SK-N-SH treated with all-trans-retinoic acid at 6 μM for 48 hours (cell line): ENCODE measurements at regions not wholly inside any gene's neighbourhood (a gene's known extent, or its start where the extent isn't known, plus 50 kb on each side); places are given as distances from the start of the nearest gene placed in this dataset.

Experiments used
- ATAC-seq: fragments of 200-7000 bp; cut with Tn5 transposase; 3 replicates; pipeline ENCODE4 v1.9.1; 2020; ENCODE audit warnings: mild to moderate bottlenecking, moderate library complexity
- ARNTL ChIP-seq: fragments of 450-650 bp; formaldehyde crosslinking; IDR thresholded peaks from 2 replicates; pipeline ENCODE4 v1.5.0; 2020; ENCODE audit warnings: low read depth, mild to moderate bottlenecking, moderate library complexity, borderline replicate concordance
- BACH2 ChIP-seq: fragments of 250-450 bp; sonication (Bioruptor Pico); IDR thresholded peaks from 2 replicates; pipeline ENCODE4 v1.9.0; 2021; ENCODE audit warnings: mild to moderate bottlenecking, borderline replicate concordance
- CREB5 ChIP-seq: fragments of 250-450 bp; sonication (Bioruptor Pico); IDR thresholded peaks from 2 replicates; pipeline ENCODE4 v1.5.1; 2020; ENCODE audit warnings: low read depth, mild to moderate bottlenecking, moderate library complexity
- CSDC2 ChIP-seq: fragments of 250-450 bp; sonication (Bioruptor Pico); IDR thresholded peaks from 2 replicates; pipeline ENCODE4 v1.5.0; 2020; ENCODE audit warnings: mild to moderate bottlenecking, moderate library complexity
- CSRNP3 ChIP-seq: fragments of 250-450 bp; sonication (Bioruptor Pico); IDR thresholded peaks from 2 replicates; pipeline ENCODE4 v1.5.1; 2021; ENCODE audit warnings: mild to moderate bottlenecking, moderate library complexity
- GLIS3 ChIP-seq: fragments of 250-450 bp; sonication (Bioruptor Pico); IDR thresholded peaks from 2 replicates; pipeline ENCODE4 v1.5.0; 2020; ENCODE audit warnings: mild to moderate bottlenecking, moderate library complexity
- ISL1 ChIP-seq: fragments of 250-450 bp; sonication (Bioruptor Pico); IDR thresholded peaks from 2 replicates; pipeline ENCODE4 v2.1.2; 2022; ENCODE audit warnings: mild to moderate bottlenecking, moderate library complexity
- OSR1 ChIP-seq: fragments of 250-450 bp; sonication (Bioruptor Pico); IDR thresholded peaks from 2 replicates; pipeline ENCODE4 v1.8.0; 2022; ENCODE audit warnings: moderate library complexity, mild to moderate bottlenecking, inconsistent platforms
- PATZ1 ChIP-seq: fragments of 250-450 bp; sonication (Bioruptor Pico); IDR thresholded peaks from 2 replicates; pipeline ENCODE4 v1.8.0; 2020; ENCODE audit warnings: mild to moderate bottlenecking, moderate library complexity, borderline replicate concordance
- POU6F1 ChIP-seq: fragments of 250-450 bp; sonication (Bioruptor Pico); IDR thresholded peaks from 2 replicates; pipeline ENCODE4 v1.8.0; 2021; ENCODE audit warnings: low read depth, mild to moderate bottlenecking, moderate library complexity, borderline replicate concordance
- PPARA ChIP-seq: fragments of 250-450 bp; sonication (Bioruptor Pico); IDR thresholded peaks from 2 replicates; pipeline ENCODE4 v1.5.0; 2020; ENCODE audit warnings: mild to moderate bottlenecking, borderline replicate concordance
- RARB ChIP-seq: fragments of 250-450 bp; sonication (Bioruptor Pico); IDR thresholded peaks from 2 replicates; pipeline ENCODE4 v1.8.0; 2021; ENCODE audit warnings: mild to moderate bottlenecking, moderate library complexity
- SNAI2 ChIP-seq: fragments of 250-450 bp; sonication (Bioruptor Pico); IDR thresholded peaks from 2 replicates; pipeline ENCODE4 v1.5.0; 2020; ENCODE audit warnings: mild to moderate bottlenecking, moderate library complexity
- TCF4 ChIP-seq: fragments of 250-450 bp; sonication (Bioruptor Pico); IDR thresholded peaks from 2 replicates; pipeline ENCODE4 v1.8.0; 2021; ENCODE audit warnings: mild to moderate bottlenecking, moderate library complexity, borderline replicate concordance
- TSHZ2 ChIP-seq: fragments of 250-450 bp; sonication (Bioruptor Pico); IDR thresholded peaks from 2 replicates; pipeline ENCODE4 v1.5.0; 2020; ENCODE audit warnings: mild to moderate bottlenecking, moderate library complexity
- ZC3H10 ChIP-seq: fragments of 250-450 bp; sonication (Bioruptor Pico); IDR thresholded peaks from 2 replicates; pipeline ENCODE4 v1.5.1; 2021; ENCODE audit warnings: mild to moderate bottlenecking, moderate library complexity
- ZFP3 ChIP-seq: fragments of 250-450 bp; sonication (Bioruptor Pico); IDR thresholded peaks from 2 replicates; pipeline ENCODE4 v1.5.0; 2020; ENCODE audit warnings: mild to moderate bottlenecking, moderate library complexity
- ZNF565 ChIP-seq: fragments of 450-650 bp; formaldehyde crosslinking; conservative IDR thresholded peaks from 2 replicates; pipeline ENCODE4 v1.5.0; 2020; ENCODE audit warnings: low read depth, mild to moderate bottlenecking, moderate library complexity
- ZNF70 ChIP-seq: fragments of 450-650 bp; formaldehyde crosslinking; IDR thresholded peaks from 2 replicates; pipeline ENCODE4 v1.5.0; 2020; ENCODE audit warnings: mild to moderate bottlenecking, moderate library complexity
- ZNF8 ChIP-seq: fragments of 450-650 bp; formaldehyde crosslinking; IDR thresholded peaks from 2 replicates; pipeline ENCODE4 v1.5.0; 2020; ENCODE audit warnings: mild to moderate bottlenecking, moderate library complexity

- ATAC-seq, result peak; percentile 89
These were observed 543.4 kb downstream of the GBE1 start for GRCh38 chr3:81218023-81218422.

GRCh38 chr3:81217101-81217500 lies 544.3 kb downstream of the GBE1 start:
- ATAC-seq, result peak; percentile 28
- TF ChIP-seq CREB5 (CRISPR knock-in tag) (no peak), RARB (CRISPR knock-in tag) (no peak), ZFP3 (CRISPR knock-in tag) (no peak), CSDC2 (CRISPR knock-in tag) (no peak), CSRNP3 (no peak)

More at GRCh38 chr3:81218023-81218422, 543.4 kb downstream of the GBE1 start:
- no peak for TF ChIP-seq ZNF8
- no peak for TF ChIP-seq ZNF70 (CRISPR knock-in tag)
- TF ChIP-seq CSDC2 (CRISPR knock-in tag), result no peak
- no peak for TF ChIP-seq ZC3H10 (CRISPR knock-in tag)

GRCh38 chr3:81216192-81216591 lies 545.3 kb downstream of the GBE1 start:
- TF ChIP-seq ISL1 (CRISPR knock-in tag) (peak; percentile 71), CSDC2 (CRISPR knock-in tag) (no peak)
- TF ChIP-seq, all 23 proteins: peak for 1
- ATAC-seq, result peak; percentile 71

- ATAC-seq, result 0 out of 3 replicates have a peak, but pooled peaks have one; percentile 8
- TF ChIP-seq ZC3H10 (CRISPR knock-in tag) (no peak), ZNF565 (CRISPR knock-in tag) (no peak), OSR1 (no peak), TCF4 (CRISPR knock-in tag) (no peak), ZNF8 (no peak), GLIS3 (CRISPR knock-in tag) (no peak)
These were observed 546.8 kb downstream of the GBE1 start for GRCh38 chr3:81214631-81215030.

GRCh38 chr3:81199587-81199986 lies 561.9 kb downstream of the GBE1 start:
- TF ChIP-seq CREB5 (CRISPR knock-in tag) (no peak), ZNF8 (no peak), PATZ1 (no peak), ZC3H10 (CRISPR knock-in tag) (no peak), BACH2 (CRISPR knock-in tag) (no peak), POU6F1 (CRISPR knock-in tag) (no peak), CSDC2 (CRISPR knock-in tag) (no peak), ZFP3 (CRISPR knock-in tag) (no peak), ARNTL (CRISPR knock-in tag) (no peak), TSHZ2 (no peak), ZNF565 (CRISPR knock-in tag) (no peak), CSRNP3 (no peak), SNAI2 (CRISPR knock-in tag) (no peak), PPARA (CRISPR knock-in tag) (no peak)
- ATAC-seq, result no peak
